Left ventricle myocardium inferior (tissue), 1 donor: ENCODE measurements at regions not wholly inside any gene's neighbourhood (a gene's known extent, or its start where the extent isn't known, plus 50 kb on each side); places are given as distances from the start of the nearest gene placed in this dataset.

Source experiments
- DNase-seq: peaks from one replicate; pipeline ENCODE4 v3.0.0-alpha.2; 2020
- H3K27ac ChIP-seq: fragments of 200-600 bp; replicated peaks from 2 replicates; pipeline ENCODE4 v1.8.0; 2021
- H3K27me3 ChIP-seq: fragments of 200-600 bp; 2 replicates; pipeline ENCODE4 v1.8.0; 2021; ENCODE audit warnings: low read depth
- H3K36me3 ChIP-seq: fragments of 200-600 bp; 2 replicates; pipeline ENCODE4 v1.8.0; 2021
- H3K4me1 ChIP-seq: fragments of 200-600 bp; 2 replicates; pipeline ENCODE4 v1.8.0; 2021
- H3K4me3 ChIP-seq: fragments of 200-600 bp; 2 replicates; pipeline ENCODE4 v1.8.0; 2021; ENCODE audit warnings: mild to moderate bottlenecking, moderate library complexity
- H3K9me3 ChIP-seq: fragments of 200-600 bp; replicated peaks from 2 replicates; pipeline ENCODE4 v1.8.0; 2021
- CTCF ChIP-seq: fragments of 200-600 bp; IDR thresholded peaks from 2 replicates; pipeline ENCODE4 v1.8.0; 2021; ENCODE audit warnings: antibody characterized with exemption, mild to moderate bottlenecking, borderline replicate concordance
- intact Hi-C: fragments of 100-400 bp; cut with micrococcal nuclease; formaldehyde crosslinking; loops from one replicate; pipeline ENCODE4 v1.11.0; 2022
- donor health status: DM: no; HTN: yes; CAD: no; lungs with severe emphysema.

- no peaks in the 10 kb centered on the region for H3K36me3 ChIP-seq
- no peak for TF ChIP-seq CTCF
- no peaks in the 10 kb centered on the region for H3K27me3 ChIP-seq
- no peak overlapping the region for H3K4me3 ChIP-seq
- intact Hi-C loops = no loop called here
- peaks cover 14% of the 10 kb centered on the region for H3K9me3 ChIP-seq
- no peak overlapping the region for H3K27ac ChIP-seq
- H3K4me1 ChIP-seq = no peaks in the 10 kb centered on the region
- DNase-seq = no peak
These were observed 565.5 kb upstream of the FAM241A start for GRCh38 chr4:111579767-111580166.

- Histone ChIP-seq H3K4me3 (no peak overlapping the region), H3K27me3 (no peaks in the 10 kb centered on the region), H3K36me3 (no peaks in the 10 kb centered on the region), H3K27ac (no peak overlapping the region), H3K9me3 (no peaks in the 10 kb centered on the region), H3K4me1 (no peaks in the 10 kb centered on the region)
- intact Hi-C loops = no loop called here
- DNase-seq = no peak
- no peak for TF ChIP-seq CTCF
These were observed 549.8 kb upstream of the FAM241A start for GRCh38 chr4:111595456-111595855.

- TF ChIP-seq CTCF = no peak
- H3K27ac ChIP-seq = no peak overlapping the region
- no peaks in the 10 kb centered on the region for H3K4me1 ChIP-seq
- H3K4me3 ChIP-seq = no peak overlapping the region
- no peaks in the 10 kb centered on the region for H3K36me3 ChIP-seq
- no peaks in the 10 kb centered on the region for H3K27me3 ChIP-seq
- DNase-seq = no peak
- intact Hi-C loops = no loop called here
- H3K9me3 ChIP-seq = no peaks in the 10 kb centered on the region
These were observed 548.8 kb upstream of the FAM241A start for GRCh38 chr4:111596491-111596890.

- Histone ChIP-seq H3K36me3 (no peaks in the 10 kb centered on the region), H3K27me3 (no peaks in the 10 kb centered on the region), H3K9me3 (no peaks in the 10 kb centered on the region), H3K4me1 (no peaks in the 10 kb centered on the region), H3K27ac (no peak overlapping the region), H3K4me3 (no peak overlapping the region)
- DNase-seq = no peak
- TF ChIP-seq CTCF = no peak
- intact Hi-C loops = no loop called here
These were observed 543.6 kb upstream of the FAM241A start for GRCh38 chr4:111601671-111602070.

- no peaks in the 10 kb centered on the region for H3K36me3 ChIP-seq
- intact Hi-C loops = no loop called here
- no peaks in the 10 kb centered on the region for H3K9me3 ChIP-seq
- H3K27ac ChIP-seq = no peak overlapping the region
- no peaks in the 10 kb centered on the region for H3K4me1 ChIP-seq
- no peak overlapping the region for H3K4me3 ChIP-seq
- no peak for DNase-seq
- H3K27me3 ChIP-seq = no peaks in the 10 kb centered on the region
- no peak for TF ChIP-seq CTCF
These were observed 542.4 kb upstream of the FAM241A start for GRCh38 chr4:111602848-111603247.

GRCh38 chr4:111605111-111605510, 540.1 kb upstream of the FAM241A start:
- Histone ChIP-seq H3K4me1 (no peaks in the 10 kb centered on the region), H3K27me3 (no peaks in the 10 kb centered on the region), H3K9me3 (no peaks in the 10 kb centered on the region), H3K4me3 (no peak overlapping the region), H3K36me3 (no peaks in the 10 kb centered on the region), H3K27ac (no peak overlapping the region)
- intact Hi-C loops = no loop called here
- no peak for DNase-seq
- no peak for TF ChIP-seq CTCF
